HG02885 (cell line): ENCODE measurements at regions not wholly inside any gene's neighbourhood (a gene's known extent, or its start where the extent isn't known, plus 50 kb on each side); places are given as distances from the start of the nearest gene placed in this dataset.

Experiments
- ATAC-seq: cut with Tn5 transposase; IDR thresholded peaks from one replicate; pipeline ENCODE4 v1.9.1; 2021; ENCODE audit warnings: mild to moderate bottlenecking; ENCODE audit not compliant: unreplicated experiment, poor library complexity

GRCh38 chr13:56198350-56198749 lies 942.4 kb upstream of the PRR20A start:
- ATAC-seq = no peak

- no peak for ATAC-seq
Measured at GRCh38 chr13:56201834-56202233, 938.9 kb upstream of the PRR20A start.

DNA sequence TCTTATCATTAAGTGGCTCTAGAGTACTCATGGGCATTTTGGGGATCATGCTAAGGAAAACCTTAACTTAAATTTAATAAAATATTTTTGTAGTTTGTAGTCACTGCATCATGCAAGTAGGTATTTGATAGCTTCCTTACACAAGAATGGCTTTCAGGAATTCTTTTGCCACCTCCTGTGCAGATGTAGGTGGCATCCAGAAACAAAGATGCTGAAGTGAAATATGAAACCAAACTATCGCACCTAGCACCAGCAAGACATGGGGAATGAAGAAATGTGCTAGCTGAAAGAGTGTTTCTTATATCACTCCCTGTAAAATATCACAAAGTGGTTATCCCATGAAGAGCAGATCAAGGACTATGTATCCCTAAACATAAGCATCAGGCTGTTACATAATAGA lies 924.5 kb upstream of the PRR20A start:
- no peak for ATAC-seq

DNA sequence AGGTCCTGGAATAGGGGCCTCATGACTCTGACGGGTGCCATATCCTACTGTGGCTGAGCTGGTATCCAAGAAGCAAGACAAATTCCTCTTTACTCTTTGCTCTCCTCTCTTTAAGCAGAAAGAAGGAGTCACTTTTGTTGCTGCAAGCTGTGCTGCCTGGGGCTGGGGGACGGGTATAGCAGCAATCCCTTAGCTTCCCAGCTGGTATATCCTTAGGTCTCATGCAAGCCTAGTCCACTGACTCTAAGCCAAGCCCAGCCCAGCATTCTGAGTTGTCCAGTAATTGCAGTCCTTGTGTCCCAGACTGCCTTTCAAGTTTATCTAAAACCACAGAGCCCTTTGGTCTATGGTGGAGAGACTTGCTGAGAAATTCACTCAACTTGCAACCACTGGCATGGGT lies 893.0 kb upstream of the PRR20A start:
- ATAC-seq = no peak

- no peak for ATAC-seq
Measured at GRCh38 chr13:56271686-56272085, 869.0 kb upstream of the PRR20A start.

GRCh38 chr13:56283262-56283828 lies 857.4 kb upstream of the PRR20A start:
- ATAC-seq = no peak

GRCh38 chr13:56299650-56300049 lies 841.1 kb upstream of the PRR20A start:
- no peak for ATAC-seq

DNA sequence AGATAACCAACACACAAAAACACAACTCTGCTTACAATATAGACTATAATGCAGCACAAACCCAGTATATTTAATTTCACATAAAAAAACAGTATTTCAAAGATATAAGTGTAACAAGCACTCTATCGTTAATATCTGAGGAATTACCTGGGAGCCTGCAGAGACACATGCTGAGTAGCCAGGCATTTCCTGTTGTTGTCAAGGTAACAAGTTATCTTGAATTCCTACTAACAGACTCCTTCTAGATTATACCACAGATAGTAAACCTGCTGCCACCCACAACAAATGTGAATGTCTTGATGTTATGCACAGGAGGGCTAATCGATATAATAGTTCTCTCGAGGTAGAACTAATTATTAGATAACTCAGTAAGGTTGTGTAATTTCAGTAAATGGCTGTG lies 826.0 kb upstream of the PRR20A start:
- no peak for ATAC-seq

- no peak for ATAC-seq
Measured at GRCh38 chr13:56317841-56318240, 822.9 kb upstream of the PRR20A start.

- no peak for ATAC-seq
Measured at GRCh38 chr13:56332671-56333070, 808.0 kb upstream of the PRR20A start.

- no peak for ATAC-seq
Measured at GRCh38 chr13:56335775-56336174, 804.9 kb upstream of the PRR20A start.

- no peak for ATAC-seq
Measured at GRCh38 chr13:56338421-56338820, 802.3 kb upstream of the PRR20A start.

DNA sequence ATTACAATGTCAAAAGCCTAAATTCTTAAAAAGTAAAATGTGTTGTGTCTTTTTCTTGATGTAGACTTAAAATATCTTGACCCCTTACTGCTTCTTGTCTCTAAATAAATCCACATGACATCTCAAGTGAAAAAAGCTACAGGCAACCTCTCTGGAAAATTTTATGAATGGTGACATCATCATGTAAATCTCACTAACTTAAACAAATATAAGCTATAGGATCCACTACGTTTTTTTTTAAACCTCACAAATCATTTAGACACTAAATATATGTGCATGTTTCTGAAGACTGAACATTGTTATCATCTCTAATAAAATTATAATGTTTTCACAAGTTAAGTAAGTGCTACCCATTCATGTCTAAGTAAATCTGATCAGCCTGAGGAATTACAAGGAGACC lies 793.7 kb upstream of the PRR20A start:
- no peak for ATAC-seq

DNA sequence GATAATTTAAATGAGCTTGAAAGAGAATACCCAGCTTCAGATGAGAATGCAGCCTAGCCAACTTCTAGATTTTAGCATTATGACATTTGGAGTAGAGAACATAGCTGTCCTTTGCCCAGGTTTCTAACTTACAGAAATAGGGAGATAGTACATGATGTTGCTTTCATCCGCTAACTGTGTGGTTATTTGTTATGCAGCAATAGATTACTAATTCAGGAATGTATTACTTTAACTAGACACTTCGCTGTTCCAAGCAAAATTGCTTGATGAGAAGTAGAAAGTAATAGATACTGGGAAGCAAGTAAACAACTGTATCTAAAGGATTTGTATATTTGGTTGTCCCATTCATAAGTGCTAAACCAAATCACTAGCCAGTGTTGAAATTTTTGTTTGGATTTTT lies 790.9 kb upstream of the PRR20A start:
- no peak for ATAC-seq

DNA sequence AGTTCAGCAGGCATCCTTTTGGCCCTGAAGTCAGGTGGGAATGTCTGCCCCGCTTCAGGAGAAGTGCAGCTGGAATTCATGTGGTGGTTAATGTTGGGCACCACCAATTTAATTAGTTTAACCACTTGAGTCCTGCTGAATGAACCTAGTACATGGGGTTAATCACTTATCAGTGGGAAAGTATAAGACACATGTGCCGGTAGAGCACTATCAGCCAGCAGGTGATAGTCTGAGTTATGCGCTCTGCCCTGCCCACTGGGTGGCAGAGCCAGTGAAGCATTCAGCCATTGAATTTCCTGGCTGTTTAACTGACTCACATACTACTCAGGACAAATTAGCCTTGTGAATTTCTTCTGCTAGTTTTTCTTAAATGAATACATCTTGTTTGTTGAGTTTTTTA lies 789.7 kb upstream of the PRR20A start:
- ATAC-seq = no peak

DNA sequence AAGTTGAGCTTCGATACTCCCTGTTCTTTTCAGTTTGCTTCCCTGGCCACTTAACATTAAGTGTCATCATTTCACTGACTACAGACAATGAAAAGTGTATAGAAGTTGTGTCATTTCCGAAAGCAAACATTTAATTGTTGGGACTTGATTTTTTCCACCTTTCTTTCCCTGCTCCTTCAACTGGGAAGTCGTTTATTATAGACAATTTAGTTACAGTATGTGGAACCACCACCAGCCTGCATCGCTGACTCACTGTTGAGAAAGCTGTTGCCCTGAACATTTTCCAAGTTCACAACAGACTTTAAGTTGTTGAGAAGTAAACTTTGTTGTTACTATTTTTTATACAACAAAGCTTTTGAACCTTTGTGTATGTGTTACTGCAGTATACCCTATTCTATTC lies 788.4 kb upstream of the PRR20A start:
- ATAC-seq = no peak

DNA sequence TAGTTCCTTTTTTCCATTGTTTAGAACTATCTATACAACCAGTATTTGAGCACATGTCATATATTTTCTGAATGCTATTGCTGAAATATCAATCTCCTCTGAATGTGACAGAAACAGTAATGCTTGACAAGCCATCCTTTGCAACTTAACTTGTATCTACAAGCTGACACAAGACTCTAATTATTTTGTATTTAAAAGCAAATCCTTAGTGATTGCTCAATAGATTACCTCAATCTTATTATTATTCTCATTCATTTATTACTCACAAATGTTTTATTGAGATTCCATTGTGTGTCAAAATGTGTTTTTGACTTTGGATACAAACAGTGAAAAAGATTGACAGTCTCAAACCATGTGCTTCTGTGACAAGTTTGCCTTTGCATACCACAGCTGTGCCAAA lies 787.8 kb upstream of the PRR20A start:
- ATAC-seq = no peak

DNA sequence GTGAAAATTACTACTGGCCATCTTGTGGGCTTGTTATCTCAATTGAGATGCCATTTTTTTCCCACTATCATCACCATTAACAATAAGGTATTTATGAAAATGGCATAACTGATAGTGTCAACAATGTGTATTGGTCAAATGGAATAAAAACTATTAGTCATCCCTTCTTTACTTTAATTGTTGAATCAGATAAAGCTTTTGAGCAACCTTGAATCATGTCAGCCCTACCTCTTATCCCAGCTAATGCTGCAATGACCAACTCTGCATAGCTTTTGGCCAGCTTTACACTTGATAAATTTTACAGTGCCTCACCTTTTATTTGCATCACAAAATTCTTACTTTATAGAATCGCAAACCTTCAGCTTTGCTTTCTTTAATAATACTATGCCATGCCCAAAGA lies 784.0 kb upstream of the PRR20A start:
- ATAC-seq = no peak

GRCh38 chr13:56378566-56378965 lies 762.2 kb upstream of the PRR20A start:
- no peak for ATAC-seq

- ATAC-seq = no peak
Measured at GRCh38 chr13:56393549-56393948, 747.2 kb upstream of the PRR20A start.

DNA sequence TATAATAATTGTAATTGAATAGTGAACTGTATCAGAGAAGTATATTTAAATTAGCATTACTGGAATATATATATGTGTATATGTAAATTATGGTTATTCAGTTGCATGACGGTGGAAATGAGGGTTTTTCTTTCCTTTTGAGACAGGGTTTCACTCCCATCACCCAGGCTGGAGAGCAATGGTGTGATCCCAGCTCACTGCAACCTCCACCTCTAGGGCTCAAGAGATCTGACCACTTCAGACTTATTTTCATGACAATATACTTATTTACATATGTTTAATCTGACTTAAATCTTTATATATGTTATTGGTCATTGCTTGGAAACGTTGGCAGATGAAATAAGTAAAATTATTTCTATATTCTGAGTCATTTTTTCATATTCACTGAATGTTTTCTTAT lies 744.4 kb upstream of the PRR20A start:
- no peak for ATAC-seq

DNA sequence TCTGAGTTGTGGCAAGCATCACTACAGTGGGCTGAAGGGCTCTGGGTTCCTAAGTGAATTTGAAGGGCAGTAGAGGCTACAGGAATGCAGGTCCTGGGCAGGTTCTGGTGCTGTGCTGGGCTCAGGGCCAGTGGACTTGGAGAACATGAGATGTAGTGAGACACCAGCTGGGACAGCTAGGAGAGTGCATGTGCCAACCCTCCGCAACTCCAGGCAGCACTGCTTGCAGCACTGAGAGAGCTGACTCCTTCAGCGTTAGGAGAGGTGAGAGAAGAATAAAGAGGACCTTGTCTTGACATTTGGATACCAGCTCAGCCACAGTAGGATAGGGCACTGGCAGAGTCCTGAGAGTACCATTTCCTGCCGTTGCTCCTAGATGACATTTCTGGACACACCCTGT lies 739.9 kb upstream of the PRR20A start:
- ATAC-seq = no peak

DNA sequence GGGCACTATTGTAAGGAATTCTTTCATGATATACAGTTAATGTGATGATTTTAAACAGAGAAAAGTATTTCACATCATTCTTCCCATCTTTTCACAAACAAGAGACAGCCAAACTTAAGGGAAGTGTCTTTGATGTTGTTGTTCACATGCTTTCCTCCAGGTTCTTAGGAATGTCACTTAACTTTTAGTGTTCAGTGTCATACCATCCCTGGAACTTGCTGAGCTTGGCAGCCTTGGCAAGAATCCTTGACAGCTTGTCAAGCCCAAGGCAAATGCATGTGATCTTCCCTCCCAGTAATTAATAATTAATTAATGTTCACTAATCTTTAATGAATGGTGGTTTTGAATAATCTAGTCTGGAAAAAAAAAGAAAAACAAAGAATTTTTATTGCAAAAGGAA lies 727.9 kb upstream of the PRR20A start:
- no peak for ATAC-seq
